B cell (primary cell): ENCODE measurements at regions not wholly inside any gene's neighbourhood (a gene's known extent, or its start where the extent isn't known, plus 50 kb on each side); places are given as distances from the start of the nearest gene placed in this dataset.
"Not testable (repeated sequence)": the region's sequence is repeated elsewhere in the genome, so short reads cannot be mapped to it uniquely, and the experiment has no call there.

Experiments
- ATAC-seq: fragments of 200-7000 bp; cut with Tn5 transposase; one replicate; pipeline ENCODE4 v1.10.0; 2021; ENCODE audit warnings: low read depth, mild to moderate bottlenecking, moderate number of reproducible peaks, moderate library complexity
- CTCF ChIA-PET: fragments of 350-600 bp; sonication (Branson Sonifier 250); formaldehyde crosslinking; loops from one replicate; lab custom pipeline; 2021; ENCODE audit warnings: antibody characterized with exemption, inconsistent platforms; lab: Charles Lee
- POLR2A ChIA-PET: fragments of 350-600 bp; sonication (Branson Sonifier 250); formaldehyde crosslinking; loops from one replicate; lab custom pipeline; 2021; ENCODE audit warnings: antibody characterized with exemption; lab: Charles Lee
- DNase-seq: peaks from one replicate; pipeline ENCODE4 v3.0.0; 2013
- H2AFZ ChIP-seq: 2 replicates; pipeline ENCODE4 v1.6.1; 2012; ENCODE audit warnings: mild to moderate bottlenecking, low read depth, low read length; ENCODE audit not compliant: insufficient read depth, poor library complexity, severe bottlenecking
- H3K27ac ChIP-seq, 2 donors: 1 replicate in 1 of 2; 2 replicates in 1 of 2; pipeline ENCODE4 v1.5.1; 2012 to 2013; ENCODE audit warnings: low read length in 2 of 2, mild to moderate bottlenecking in 2 of 2, moderate library complexity in 1 of 2
- H3K27me3 ChIP-seq, 4 experiments: fragments of 200-600 bp in 1 of 4; sonication (generic) in 1 of 4; replicated peaks in 1 of 4; 1 replicate in 2 of 4; 2 replicates in 2 of 4; pipeline versions ENCODE4 v1.6.1 to v1.7.0; 2013 to 2016; ENCODE audit warnings: low read length in 3 of 4, mild to moderate bottlenecking in 2 of 4, mixed read lengths in 1 of 4, moderate library complexity in 1 of 4; ENCODE audit not compliant: insufficient read depth in 4 of 4, control insufficient read depth in 3 of 4; ENCODE audit errors: control extremely low read depth in 1 of 4
- H3K36me3 ChIP-seq, 2 experiments: replicated peaks in 1 of 2; 1 replicate in 1 of 2; 2 replicates in 1 of 2; pipeline versions ENCODE4 v1.6.1 to v1.7.1; 2013; ENCODE audit warnings: low read length in 1 of 2; ENCODE audit not compliant: insufficient read depth in 2 of 2, control insufficient read depth in 1 of 2; ENCODE audit errors: control extremely low read depth in 1 of 2, extremely low read depth in 1 of 2
- H3K4me1 ChIP-seq, 2 donors: fragments of 200-600 bp in 1 of 2; sonication (generic) in 1 of 2; 1 replicate in 1 of 2; 2 replicates in 1 of 2; pipeline versions ENCODE4 v1.5.1 to v1.6.1; 2013 to 2017; ENCODE audit warnings: low read length in 2 of 2; ENCODE audit not compliant: control insufficient read depth in 2 of 2, insufficient read depth in 2 of 2
- H3K4me2 ChIP-seq: replicated peaks from 2 replicates; pipeline ENCODE3; 2012; ENCODE audit warnings: mild to moderate bottlenecking, low read depth, low read length; ENCODE audit not compliant: poor library complexity, severe bottlenecking
- H3K4me3 ChIP-seq, 5 experiments: fragments of 200-600 bp in 1 of 5; sonication (generic) in 1 of 5; 1 replicate in 3 of 5; 2 replicates in 2 of 5; pipeline versions ENCODE4 v1.5.1 to v1.7.0; 2011 to 2016; ENCODE audit warnings: low read length in 4 of 5, mild to moderate bottlenecking in 4 of 5, low read depth in 2 of 5, control low read depth in 1 of 5, moderate library complexity in 1 of 5; ENCODE audit not compliant: insufficient read depth in 1 of 5; ENCODE audit errors: control extremely low read depth in 1 of 5, extremely low read depth in 1 of 5
- H3K79me2 ChIP-seq: fragments of 200-600 bp; sonication (generic); one replicate; pipeline ENCODE4 v1.6.0; 2016; ENCODE audit warnings: low read length; ENCODE audit not compliant: control insufficient read depth, insufficient read depth
- H3K9ac ChIP-seq: fragments of 200-600 bp; sonication (generic); 2 replicates; pipeline ENCODE4 v1.6.1; 2017; ENCODE audit warnings: mild to moderate bottlenecking, low read length, moderate library complexity
- H3K9me3 ChIP-seq, 3 donors: one replicate each; pipeline versions ENCODE4 v1.6.1 to v1.7.1; 2013; ENCODE audit warnings: low read length in 2 of 3; ENCODE audit not compliant: control insufficient read depth in 2 of 3, insufficient read depth in 1 of 3; ENCODE audit errors: control extremely low read depth in 1 of 3
- H4K20me1 ChIP-seq: 2 replicates; pipeline ENCODE4 v1.6.0; 2012; ENCODE audit warnings: mild to moderate bottlenecking, low read length; ENCODE audit not compliant: insufficient read depth, control insufficient read depth, poor library complexity, severe bottlenecking
- H3K27ac Mint-ChIP-seq: one replicate; pipeline ENCODE4 v1.8.0; 2021; ENCODE audit warnings: mixed read lengths
- H3K27me3 Mint-ChIP-seq: one replicate; pipeline ENCODE4 v1.8.0; 2021; ENCODE audit warnings: mixed read lengths
- H3K4me1 Mint-ChIP-seq: one replicate; pipeline ENCODE4 v1.8.0; 2021; ENCODE audit warnings: mixed read lengths
- H3K4me3 Mint-ChIP-seq: one replicate; pipeline ENCODE4 v1.8.0; 2021; ENCODE audit warnings: mixed read lengths
- H3K9me3 Mint-ChIP-seq: one replicate; pipeline ENCODE4 v1.8.0; 2022; ENCODE audit warnings: mixed read lengths; ENCODE audit not compliant: insufficient read depth
- EZH2 ChIP-seq: IDR thresholded peaks from 2 replicates; pipeline ENCODE4 v1.6.1; 2012; ENCODE audit warnings: borderline replicate concordance, low read depth, mild to moderate bottlenecking, moderate library complexity, low read length; ENCODE audit not compliant: insufficient read depth, poor library complexity, severe bottlenecking
- WGBS: methylation state at CpG from one replicate; pipeline ENCODE4 v1.1.5; 2013; ENCODE audit warnings: missing lambda C conversion rate; ENCODE audit not compliant: insufficient coverage; 5-methylcytosine and 5-hydroxymethylcytosine counted together
- intact Hi-C: fragments of 100-400 bp; cut with micrococcal nuclease; formaldehyde crosslinking; loops from one replicate; pipeline ENCODE4 v1.10.0; 2022
- TF ChIP-seq, protein P1 (sequence below): fragments of 200-600 bp; IDR thresholded peaks from one replicate; pipeline ENCODE4 v1.8.0; 2022; ENCODE audit warnings: antibody characterized with exemption, mild to moderate bottlenecking

DNA sequence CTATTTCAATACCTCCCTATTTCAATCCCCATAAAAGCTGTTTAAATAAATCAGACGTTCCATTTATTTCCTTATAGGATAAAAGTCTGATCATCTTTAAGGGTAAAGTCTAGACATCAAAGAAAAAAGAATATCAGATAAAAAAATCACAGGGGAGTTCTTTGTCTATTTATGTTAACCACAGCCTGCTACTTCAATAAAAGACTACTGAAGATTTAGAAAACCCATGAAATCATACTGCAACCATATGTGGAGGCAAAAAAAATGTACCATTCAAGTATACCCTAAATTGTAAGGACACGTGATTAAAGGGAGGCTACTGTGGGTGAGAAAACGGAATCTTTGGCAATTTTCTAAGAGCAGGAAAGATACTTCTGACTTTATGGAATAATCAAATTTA lies 108.2 kb upstream of the TNFSF4 start:
- ChIA-PET CTCF (no interaction called here), POLR2A (no interaction called here)
- H2AFZ ChIP-seq: no peak overlapping the region
- H3K27ac ChIP-seq: no peak overlapping the region
- DNase-seq (no peak), ATAC-seq (no peak)
- no peak overlapping the region for H3K27ac Mint-ChIP-seq
- intact Hi-C loops: no loop called here
- H3K9me3 Mint-ChIP-seq: peaks cover 3% of the 10 kb centered on the region
- no CpG with 5 or more reads among the region's 3 CpGs for WGBS
- H3K4me3 ChIP-seq: no peak overlapping the region
- no peaks in the 10 kb centered on the region for H3K36me3 ChIP-seq
- no peak overlapping the region for H3K4me3 Mint-ChIP-seq
- H3K27me3 ChIP-seq: no peaks in the 10 kb centered on the region
- no peaks in the 10 kb centered on the region for H3K4me1 ChIP-seq
- H3K79me2 ChIP-seq: no peaks in the 10 kb centered on the region
- H3K9ac ChIP-seq: no peak overlapping the region
- no peak for TF ChIP-seq EZH2
- TF ChIP-seq, protein P1, sequence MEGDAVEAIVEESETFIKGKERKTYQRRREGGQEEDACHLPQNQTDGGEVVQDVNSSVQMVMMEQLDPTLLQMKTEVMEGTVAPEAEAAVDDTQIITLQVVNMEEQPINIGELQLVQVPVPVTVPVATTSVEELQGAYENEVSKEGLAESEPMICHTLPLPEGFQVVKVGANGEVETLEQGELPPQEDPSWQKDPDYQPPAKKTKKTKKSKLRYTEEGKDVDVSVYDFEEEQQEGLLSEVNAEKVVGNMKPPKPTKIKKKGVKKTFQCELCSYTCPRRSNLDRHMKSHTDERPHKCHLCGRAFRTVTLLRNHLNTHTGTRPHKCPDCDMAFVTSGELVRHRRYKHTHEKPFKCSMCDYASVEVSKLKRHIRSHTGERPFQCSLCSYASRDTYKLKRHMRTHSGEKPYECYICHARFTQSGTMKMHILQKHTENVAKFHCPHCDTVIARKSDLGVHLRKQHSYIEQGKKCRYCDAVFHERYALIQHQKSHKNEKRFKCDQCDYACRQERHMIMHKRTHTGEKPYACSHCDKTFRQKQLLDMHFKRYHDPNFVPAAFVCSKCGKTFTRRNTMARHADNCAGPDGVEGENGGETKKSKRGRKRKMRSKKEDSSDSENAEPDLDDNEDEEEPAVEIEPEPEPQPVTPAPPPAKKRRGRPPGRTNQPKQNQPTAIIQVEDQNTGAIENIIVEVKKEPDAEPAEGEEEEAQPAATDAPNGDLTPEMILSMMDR: no peak
- H3K4me1 Mint-ChIP-seq: no peaks in the 10 kb centered on the region
- no peaks in the 10 kb centered on the region for H4K20me1 ChIP-seq
- H3K4me2 ChIP-seq: no peak overlapping the region
- H3K9me3 ChIP-seq: peaks cover 2 to 5% (median 4%) of the 10 kb centered on the region in 3 donors
- no peaks in the 10 kb centered on the region for H3K27me3 Mint-ChIP-seq

DNA sequence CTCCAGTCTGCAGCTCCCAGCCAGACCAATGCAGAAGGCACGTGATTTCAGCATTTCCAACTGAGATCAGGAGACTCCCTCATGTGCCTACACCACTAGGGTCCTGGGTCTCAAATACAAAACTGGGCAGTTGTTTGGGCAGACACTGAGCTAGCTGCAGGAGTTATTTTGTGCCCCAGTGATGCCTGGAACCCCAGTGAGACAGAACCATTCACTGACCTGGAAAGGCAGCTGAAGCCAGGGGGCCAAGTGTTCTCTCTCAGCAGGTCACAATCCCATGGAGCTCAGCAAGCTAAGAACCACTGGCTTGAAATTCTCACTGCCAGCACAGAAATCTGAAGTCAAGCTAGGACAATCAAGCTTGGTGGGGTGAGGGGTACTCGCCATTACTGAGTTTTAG lies 111.7 kb upstream of the TNFSF4 start:
- Histone ChIP-seq H3K27ac (no peak overlapping the region), H3K36me3 (no peaks in the 10 kb centered on the region), H3K79me2 (no peaks in the 10 kb centered on the region), H3K9me3 (peaks cover 0 to 5% (median 4%) of the 10 kb centered on the region in 3 donors), H3K27me3 (no peaks in the 10 kb centered on the region), H3K9ac (no peak overlapping the region), H3K4me1 (no peaks in the 10 kb centered on the region), H3K4me3 (no peak overlapping the region), H3K4me2 (no peak overlapping the region), H4K20me1 (no peaks in the 10 kb centered on the region), H2AFZ (no peak overlapping the region)
- ChIA-PET POLR2A (no interaction called here), CTCF (interaction anchor here (0.9 kb wide), 1 partner anchor 203 kb away, joined by 3 read pairs; no protein-coding TSS in a partner anchor)
- TF ChIP-seq EZH2: no peak
- TF ChIP-seq, protein P1: no peak
- Mint-ChIP-seq H3K4me1 (no peaks in the 10 kb centered on the region), H3K9me3 (peaks cover 5% of the 10 kb centered on the region), H3K4me3 (no peak overlapping the region), H3K27me3 (no peaks in the 10 kb centered on the region), H3K27ac (no peak overlapping the region)
- ATAC-seq (no peak), DNase-seq (no peak)
- WGBS: 100% methylated on average over 2 of the region's 2 CpGs
- intact Hi-C loops: no loop called here

DNA sequence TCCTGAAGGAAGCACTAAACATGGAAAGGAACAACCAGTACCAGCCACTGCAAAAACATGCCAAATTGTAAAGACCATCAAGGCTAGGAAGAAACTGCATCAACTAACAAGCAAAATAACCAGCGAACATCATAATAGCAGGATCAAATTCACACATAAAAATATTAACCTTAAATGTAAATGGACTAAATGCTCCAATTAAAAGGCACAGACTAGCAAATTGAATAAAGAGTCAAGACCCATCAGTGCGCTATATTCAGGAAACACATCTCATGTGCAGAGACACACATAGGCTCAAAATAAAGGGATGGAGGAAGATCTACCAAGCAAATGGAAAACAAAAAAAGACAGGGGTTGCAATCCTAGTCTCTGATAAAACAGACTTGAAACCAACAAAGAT lies 117.2 kb upstream of the TNFSF4 start:
- intact Hi-C loops, H3K79me2 ChIP-seq, CTCF ChIA-PET, H3K9me3 ChIP-seq, H3K4me1 ChIP-seq, H3K4me3 Mint-ChIP-seq, POLR2A ChIA-PET, H4K20me1 ChIP-seq, H3K4me1 Mint-ChIP-seq, H3K36me3 ChIP-seq, ATAC-seq, H2AFZ ChIP-seq, DNase-seq, H3K4me3 ChIP-seq, H3K27ac ChIP-seq, H3K9ac ChIP-seq, H3K9me3 Mint-ChIP-seq, H3K4me2 ChIP-seq, H3K27me3 ChIP-seq, H3K27ac Mint-ChIP-seq, H3K27me3 Mint-ChIP-seq: not testable (repeated sequence)
- WGBS: no CpG with 5 or more reads among the region's 2 CpGs
